Progenitor cell of endocrine pancreas (in vitro differentiated cells): ENCODE measurements at regions not wholly inside any gene's neighbourhood (a gene's known extent, or its start where the extent isn't known, plus 50 kb on each side); places are given as distances from the start of the nearest gene placed in this dataset.

Experiments used
- DNase-seq: peaks from one replicate; pipeline ENCODE4 v3.0.0; 2021; ENCODE audit warnings: low spot score; ENCODE audit not compliant: unreplicated experiment
- H3K27ac Mint-ChIP-seq: 2 replicates; pipeline ENCODE4 v1.8.0; 2021; ENCODE audit warnings: mild to moderate bottlenecking, moderate library complexity, mixed read lengths
- H3K27me3 Mint-ChIP-seq: 2 replicates; pipeline ENCODE4 v1.8.0; 2021; ENCODE audit warnings: mixed read lengths
- H3K36me3 Mint-ChIP-seq: 2 replicates; pipeline ENCODE4 v1.8.0; 2022; ENCODE audit warnings: mixed read lengths; ENCODE audit not compliant: insufficient read depth
- H3K4me1 Mint-ChIP-seq: 2 replicates; pipeline ENCODE4 v1.8.0; 2021; ENCODE audit warnings: low read depth, mixed read lengths
- H3K4me3 Mint-ChIP-seq: 2 replicates; pipeline ENCODE4 v1.8.0; 2021; ENCODE audit warnings: low read depth, mild to moderate bottlenecking, moderate library complexity, mixed read lengths
- H3K9me3 Mint-ChIP-seq: 2 replicates; pipeline ENCODE4 v1.8.0; 2021; ENCODE audit warnings: low read depth, mixed read lengths
- TF ChIP-seq, protein P1 (sequence below): fragments of 200-600 bp; sonication (generic); IDR thresholded peaks from one replicate; pipeline ENCODE4 v1.5.0; 2021; ENCODE audit warnings: antibody characterized with exemption, mild to moderate bottlenecking; ENCODE audit not compliant: unreplicated experiment

DNA sequence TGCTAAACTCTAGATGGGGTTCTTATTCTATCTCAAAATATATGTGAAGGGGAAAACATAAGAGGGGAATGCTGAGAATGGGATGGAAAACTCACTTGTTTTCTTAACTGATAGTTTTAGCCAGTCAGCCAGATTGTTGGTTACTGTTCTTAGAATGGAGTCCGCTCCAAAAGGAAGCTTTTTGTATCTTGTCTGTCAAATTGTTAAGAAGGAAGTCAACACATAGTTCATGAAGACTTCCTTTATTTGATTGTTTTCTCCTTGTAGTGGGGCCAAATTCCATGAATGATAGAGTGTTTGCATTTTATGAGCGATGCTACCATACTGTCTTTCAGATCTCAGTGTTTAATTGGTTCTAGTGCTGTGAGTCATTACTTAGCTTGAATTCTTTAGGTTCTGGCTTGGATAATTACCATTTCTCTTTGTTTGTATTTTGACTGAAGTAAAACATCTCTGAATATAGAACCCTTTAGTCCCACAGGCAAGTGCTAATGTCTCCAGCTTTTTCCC, 98.3 kb upstream of the GOT2 start:
- TF ChIP-seq, protein P1, sequence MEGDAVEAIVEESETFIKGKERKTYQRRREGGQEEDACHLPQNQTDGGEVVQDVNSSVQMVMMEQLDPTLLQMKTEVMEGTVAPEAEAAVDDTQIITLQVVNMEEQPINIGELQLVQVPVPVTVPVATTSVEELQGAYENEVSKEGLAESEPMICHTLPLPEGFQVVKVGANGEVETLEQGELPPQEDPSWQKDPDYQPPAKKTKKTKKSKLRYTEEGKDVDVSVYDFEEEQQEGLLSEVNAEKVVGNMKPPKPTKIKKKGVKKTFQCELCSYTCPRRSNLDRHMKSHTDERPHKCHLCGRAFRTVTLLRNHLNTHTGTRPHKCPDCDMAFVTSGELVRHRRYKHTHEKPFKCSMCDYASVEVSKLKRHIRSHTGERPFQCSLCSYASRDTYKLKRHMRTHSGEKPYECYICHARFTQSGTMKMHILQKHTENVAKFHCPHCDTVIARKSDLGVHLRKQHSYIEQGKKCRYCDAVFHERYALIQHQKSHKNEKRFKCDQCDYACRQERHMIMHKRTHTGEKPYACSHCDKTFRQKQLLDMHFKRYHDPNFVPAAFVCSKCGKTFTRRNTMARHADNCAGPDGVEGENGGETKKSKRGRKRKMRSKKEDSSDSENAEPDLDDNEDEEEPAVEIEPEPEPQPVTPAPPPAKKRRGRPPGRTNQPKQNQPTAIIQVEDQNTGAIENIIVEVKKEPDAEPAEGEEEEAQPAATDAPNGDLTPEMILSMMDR = no peak
- Mint-ChIP-seq H3K9me3 (no peaks in the 10 kb centered on the region), H3K36me3 (no peaks in the 10 kb centered on the region), H3K27me3 (no peaks in the 10 kb centered on the region), H3K4me3 (no peak overlapping the region), H3K27ac (no peak overlapping the region), H3K4me1 (no peaks in the 10 kb centered on the region)
- DNase-seq = no peak

GRCh38 chr16:58831386-58831785, 97.3 kb upstream of the GOT2 start:
- Mint-ChIP-seq H3K4me1 (no peaks in the 10 kb centered on the region), H3K27me3 (no peaks in the 10 kb centered on the region), H3K27ac (no peak overlapping the region), H3K9me3 (no peaks in the 10 kb centered on the region), H3K36me3 (no peaks in the 10 kb centered on the region), H3K4me3 (no peak overlapping the region)
- no peak for DNase-seq
- TF ChIP-seq, protein P1 = no peak

- Mint-ChIP-seq H3K27me3 (no peaks in the 10 kb centered on the region), H3K4me3 (no peak overlapping the region), H3K27ac (no peak overlapping the region), H3K36me3 (no peaks in the 10 kb centered on the region), H3K9me3 (peaks cover under 1% of the 10 kb centered on the region), H3K4me1 (no peaks in the 10 kb centered on the region)
- TF ChIP-seq, protein P1 = no peak
- no peak for DNase-seq
Measured at GRCh38 chr16:58828901-58829545, 94.9 kb upstream of the GOT2 start.

DNA sequence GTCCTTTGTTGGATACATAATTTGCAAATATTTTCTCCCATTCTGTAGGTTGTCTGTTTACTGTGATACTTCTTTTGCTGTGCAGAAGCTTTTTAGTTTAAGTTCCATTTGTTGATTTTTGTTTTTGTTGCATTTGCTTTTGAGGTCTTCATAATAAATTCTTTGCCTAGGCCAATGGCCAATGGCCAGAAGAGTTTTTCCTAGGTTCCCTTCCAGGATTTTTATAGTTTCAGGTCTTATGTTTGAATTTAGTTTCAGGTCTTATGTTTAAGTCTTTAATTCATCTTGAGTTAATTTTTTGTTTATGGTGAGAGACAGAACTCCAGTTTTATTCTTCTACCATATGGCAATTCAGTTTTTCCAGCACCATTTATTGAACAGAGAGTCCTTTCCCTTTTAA, 90.1 kb upstream of the GOT2 start:
- Mint-ChIP-seq H3K4me1 (no peaks in the 10 kb centered on the region), H3K9me3 (peaks cover 9% of the 10 kb centered on the region), H3K36me3 (no peaks in the 10 kb centered on the region), H3K27ac (no peak overlapping the region), H3K27me3 (peaks cover 3% of the 10 kb centered on the region), H3K4me3 (no peak overlapping the region)
- TF ChIP-seq, protein P1 = no peak
- DNase-seq = no peak

- H3K4me3 Mint-ChIP-seq = no peak overlapping the region
- no peaks in the 10 kb centered on the region for H3K36me3 Mint-ChIP-seq
- TF ChIP-seq, protein P1 = no peak
- H3K4me1 Mint-ChIP-seq = no peaks in the 10 kb centered on the region
- DNase-seq = no peak
- H3K9me3 Mint-ChIP-seq = peaks cover 9% of the 10 kb centered on the region
- H3K27ac Mint-ChIP-seq = no peak overlapping the region
- H3K27me3 Mint-ChIP-seq = peaks cover 3% of the 10 kb centered on the region
Measured at GRCh38 chr16:58821886-58822285, 87.8 kb upstream of the GOT2 start.
